GM21737 (cell line): ENCODE measurements at regions not wholly inside any gene's neighbourhood (a gene's known extent, or its start where the extent isn't known, plus 50 kb on each side); places are given as distances from the start of the nearest gene placed in this dataset.

ENCODE experiments used
- ATAC-seq: cut with Tn5 transposase; IDR thresholded peaks from one replicate; pipeline ENCODE4 v1.9.1; 2021; ENCODE audit warnings: mild to moderate bottlenecking, moderate library complexity; ENCODE audit not compliant: unreplicated experiment

- ATAC-seq: no peak
Observed at GRCh38 chr6:149264629-149265028, 52.9 kb upstream of the TAB2 start.

GRCh38 chr6:149265945-149266344 is 51.6 kb upstream of the TAB2 start:
- no peak for ATAC-seq

- peak; percentile 79 for ATAC-seq
Observed at GRCh38 chr6:149266659-149267058, 50.9 kb upstream of the TAB2 start.

GRCh38 chr6:149267072-149267471 is 50.4 kb upstream of the TAB2 start:
- no peak for ATAC-seq

DNA sequence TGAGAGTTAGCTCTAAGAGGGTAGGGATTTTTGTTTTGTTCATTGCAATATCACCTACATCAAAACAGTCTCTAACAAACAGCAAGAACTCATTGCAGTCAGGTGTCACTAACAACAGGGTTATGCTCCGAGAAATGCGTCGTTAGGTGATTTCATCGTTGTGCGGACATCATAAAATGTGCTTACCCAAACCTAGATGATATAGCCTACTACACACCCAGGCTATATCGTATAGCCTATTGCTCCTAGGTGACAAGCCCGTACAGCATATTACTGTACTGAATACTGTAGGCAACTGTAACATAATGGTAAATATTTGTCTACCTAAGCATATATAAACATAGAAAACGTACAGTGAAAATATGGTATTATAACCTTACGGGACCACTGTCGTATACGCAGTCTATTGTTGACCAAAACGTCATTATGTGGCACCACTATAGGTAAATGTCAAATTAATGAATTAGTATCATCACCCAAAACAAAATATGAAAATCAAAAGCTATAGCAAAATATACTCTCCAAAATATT is 49.9 kb upstream of the TAB2 start:
- no peak for ATAC-seq
